ENCODE measurements at regions not wholly inside any gene's neighbourhood (a gene's known extent, or its start where the extent isn't known, plus 50 kb on each side); places are given as distances from the start of the nearest gene placed in this dataset.

GRCh38 chr4:107304699-107305286, 268.7 kb upstream of the DKK2 start (continued):
- TF ChIP-seq, protein P1, sequence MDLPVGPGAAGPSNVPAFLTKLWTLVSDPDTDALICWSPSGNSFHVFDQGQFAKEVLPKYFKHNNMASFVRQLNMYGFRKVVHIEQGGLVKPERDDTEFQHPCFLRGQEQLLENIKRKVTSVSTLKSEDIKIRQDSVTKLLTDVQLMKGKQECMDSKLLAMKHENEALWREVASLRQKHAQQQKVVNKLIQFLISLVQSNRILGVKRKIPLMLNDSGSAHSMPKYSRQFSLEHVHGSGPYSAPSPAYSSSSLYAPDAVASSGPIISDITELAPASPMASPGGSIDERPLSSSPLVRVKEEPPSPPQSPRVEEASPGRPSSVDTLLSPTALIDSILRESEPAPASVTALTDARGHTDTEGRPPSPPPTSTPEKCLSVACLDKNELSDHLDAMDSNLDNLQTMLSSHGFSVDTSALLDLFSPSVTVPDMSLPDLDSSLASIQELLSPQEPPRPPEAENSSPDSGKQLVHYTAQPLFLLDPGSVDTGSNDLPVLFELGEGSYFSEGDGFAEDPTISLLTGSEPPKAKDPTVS (IDR thresholded peaks at IDR 0.05; ENCODE audit: low read depth, low read length): no peak
- TF ChIP-seq ZBED1 (IDR thresholded peaks at IDR 0.05; ENCODE audit: borderline replicate concordance) (no peak), RAD51 (IDR thresholded peaks at IDR 0.05) (no peak), CREM (IDR thresholded peaks at IDR 0.05; ENCODE audit: low read depth) (no peak)

GRCh38 chr4:107299646-107300045, 263.5 kb upstream of the DKK2 start:
- ATAC-seq (no peak), FAIRE-seq (no peak), DNase-seq (ENCODE audit: low read depth, low spot score) (no peak)
- no peaks in the 10 kb centered on the region for H3K4me1 ChIP-seq (ENCODE audit: control insufficient read depth, insufficient read depth, low read length)
- H3K27ac ChIP-seq (ENCODE audit: control insufficient read depth, insufficient read depth): no peak overlapping the region
- H2AFZ ChIP-seq (ENCODE audit: control insufficient read depth, low read depth, low read length): no peak overlapping the region
- H3K79me2 ChIP-seq (ENCODE audit: control insufficient read depth, insufficient read depth, low read length): no peaks in the 10 kb centered on the region
- no peaks in the 10 kb centered on the region for H4K20me1 ChIP-seq (ENCODE audit: control insufficient read depth, insufficient read depth)
- no peaks in the 10 kb centered on the region for H3K27me3 ChIP-seq (replicated peaks in 1 of 2; ENCODE audit: control insufficient read depth in 2 of 2, insufficient read depth in 2 of 2, low read length in 1 of 2)
- RAD21 ChIA-PET (ENCODE audit: unreplicated experiment): no interaction called here
- POLR2A ChIA-PET: no interaction called here
- 88% methylated on average over 2 of the region's 2 CpGs for WGBS (ENCODE audit: insufficient coverage, insufficient replicate concordance, low lambda C conversion rate, missing lambda C conversion rate)
- intact Hi-C loops (cut with micrococcal nuclease; ENCODE audit: unreplicated experiment) (no loop called here), in situ Hi-C loops (cut with MboI) (no loop called here)
- no peaks in the 10 kb centered on the region for H3K9me3 ChIP-seq (replicated peaks; ENCODE audit: control insufficient read depth, insufficient read depth, low read length)
- CTCF ChIA-PET: no interaction called here
- no peak overlapping the region for H3K4me3 ChIP-seq
- BruUV-seq (replicated peaks): no TSS peak
- no peak overlapping the region for H3K9ac ChIP-seq (ENCODE audit: control insufficient read depth, insufficient read depth, low read length)
- H3K4me2 ChIP-seq (ENCODE audit: control insufficient read depth, insufficient read depth): no peak overlapping the region
- SMC1A ChIA-PET (ENCODE audit: uncharacterized antibody, unreplicated experiment): no interaction called here
- TF ChIP-seq TBL1XR1 (IDR thresholded peaks at IDR 0.05; ENCODE audit: low read depth, low read length) (no peak), YBX1 (IDR thresholded peaks at IDR 0.05) (no peak), BRCA1 (IDR thresholded peaks at IDR 0.05; ENCODE audit: low read depth, low read length) (no peak), ZZZ3 (IDR thresholded peaks at IDR 0.05; ENCODE audit: control insufficient read depth, insufficient read length, low read depth) (no peak), ELK1 (IDR thresholded peaks at IDR 0.05; ENCODE audit: low read depth, low read length) (no peak), ESRRA (IDR thresholded peaks at IDR 0.05; ENCODE audit: low read length) (no peak), ETV6 (conservative IDR thresholded peaks at IDR 0.05 in 1 of 2, IDR thresholded peaks at IDR 0.05 in 1 of 2; ENCODE audit: borderline replicate concordance in 1 of 2, low read depth in 1 of 2) (no peak), YY1 (IDR thresholded peaks at IDR 0.05; ENCODE audit: low read depth, low read length) (no peak), CEBPB (IDR thresholded peaks at IDR 0.05; ENCODE audit: borderline replicate concordance in 1 of 2, low read depth in 2 of 2, low read length in 2 of 2) (no peak), MYC (IDR thresholded peaks at IDR 0.05; ENCODE audit: insufficient read depth, insufficient read length, insufficient replicate concordance, low read length, severe bottlenecking) (no peak), RBBP5 (conservative IDR thresholded peaks at IDR 0.05) (no peak), HDAC6 (IDR thresholded peaks at IDR 0.05; ENCODE audit: unreplicated experiment) (no peak), ZNF622 (IDR thresholded peaks at IDR 0.05) (no peak)
- TF ChIP-seq, protein P2, sequence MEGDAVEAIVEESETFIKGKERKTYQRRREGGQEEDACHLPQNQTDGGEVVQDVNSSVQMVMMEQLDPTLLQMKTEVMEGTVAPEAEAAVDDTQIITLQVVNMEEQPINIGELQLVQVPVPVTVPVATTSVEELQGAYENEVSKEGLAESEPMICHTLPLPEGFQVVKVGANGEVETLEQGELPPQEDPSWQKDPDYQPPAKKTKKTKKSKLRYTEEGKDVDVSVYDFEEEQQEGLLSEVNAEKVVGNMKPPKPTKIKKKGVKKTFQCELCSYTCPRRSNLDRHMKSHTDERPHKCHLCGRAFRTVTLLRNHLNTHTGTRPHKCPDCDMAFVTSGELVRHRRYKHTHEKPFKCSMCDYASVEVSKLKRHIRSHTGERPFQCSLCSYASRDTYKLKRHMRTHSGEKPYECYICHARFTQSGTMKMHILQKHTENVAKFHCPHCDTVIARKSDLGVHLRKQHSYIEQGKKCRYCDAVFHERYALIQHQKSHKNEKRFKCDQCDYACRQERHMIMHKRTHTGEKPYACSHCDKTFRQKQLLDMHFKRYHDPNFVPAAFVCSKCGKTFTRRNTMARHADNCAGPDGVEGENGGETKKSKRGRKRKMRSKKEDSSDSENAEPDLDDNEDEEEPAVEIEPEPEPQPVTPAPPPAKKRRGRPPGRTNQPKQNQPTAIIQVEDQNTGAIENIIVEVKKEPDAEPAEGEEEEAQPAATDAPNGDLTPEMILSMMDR (IDR thresholded peaks at IDR 0.05 in 2 of 3, conservative IDR thresholded peaks at IDR 0.05 in 1 of 3; ENCODE audit: control insufficient read depth in 2 of 3, extremely low read depth in 1 of 3, insufficient read depth in 1 of 3, low read depth in 3 of 3, low read length in 3 of 3): no peak
- TF ChIP-seq, protein P3, sequence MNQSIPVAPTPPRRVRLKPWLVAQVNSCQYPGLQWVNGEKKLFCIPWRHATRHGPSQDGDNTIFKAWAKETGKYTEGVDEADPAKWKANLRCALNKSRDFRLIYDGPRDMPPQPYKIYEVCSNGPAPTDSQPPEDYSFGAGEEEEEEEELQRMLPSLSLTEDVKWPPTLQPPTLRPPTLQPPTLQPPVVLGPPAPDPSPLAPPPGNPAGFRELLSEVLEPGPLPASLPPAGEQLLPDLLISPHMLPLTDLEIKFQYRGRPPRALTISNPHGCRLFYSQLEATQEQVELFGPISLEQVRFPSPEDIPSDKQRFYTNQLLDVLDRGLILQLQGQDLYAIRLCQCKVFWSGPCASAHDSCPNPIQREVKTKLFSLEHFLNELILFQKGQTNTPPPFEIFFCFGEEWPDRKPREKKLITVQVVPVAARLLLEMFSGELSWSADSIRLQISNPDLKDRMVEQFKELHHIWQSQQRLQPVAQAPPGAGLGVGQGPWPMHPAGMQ (IDR thresholded peaks at IDR 0.05; ENCODE audit: borderline replicate concordance): no peak
- no peaks in the 10 kb centered on the region for H3K36me3 ChIP-seq (ENCODE audit: control insufficient read depth in 2 of 2, insufficient read depth in 2 of 2, low read length in 1 of 2)
